Posterior vena cava (tissue), 2 donors: ENCODE measurements at regions not wholly inside any gene's neighbourhood (a gene's known extent, or its start where the extent isn't known, plus 50 kb on each side); places are given as distances from the start of the nearest gene placed in this dataset.

Experiments
- DNase-seq: peaks from one replicate; pipeline ENCODE4 v3.0.0-alpha.2; 2020; ENCODE audit warnings: low spot score
- intact Hi-C, 2 donors: fragments of 100-400 bp; cut with DNase I; formaldehyde crosslinking; loops; one replicate each; pipeline versions ENCODE4 v1.14.1 to v1.14.2; 2022 to 2023
- donor health status: DM: yes; HTN: yes; CAD: no.
- donor health status: DM: yes; HTN: yes; CAD: no.

- DNase-seq: no peak
- intact Hi-C loops: no loop called here
Observed at GRCh38 chr3:193987186-193987585, 148.8 kb upstream of the HES1 start.

GRCh38 chr3:193989186-193989585, 146.8 kb upstream of the HES1 start:
- intact Hi-C loops: no loop called here
- no peak for DNase-seq

DNA sequence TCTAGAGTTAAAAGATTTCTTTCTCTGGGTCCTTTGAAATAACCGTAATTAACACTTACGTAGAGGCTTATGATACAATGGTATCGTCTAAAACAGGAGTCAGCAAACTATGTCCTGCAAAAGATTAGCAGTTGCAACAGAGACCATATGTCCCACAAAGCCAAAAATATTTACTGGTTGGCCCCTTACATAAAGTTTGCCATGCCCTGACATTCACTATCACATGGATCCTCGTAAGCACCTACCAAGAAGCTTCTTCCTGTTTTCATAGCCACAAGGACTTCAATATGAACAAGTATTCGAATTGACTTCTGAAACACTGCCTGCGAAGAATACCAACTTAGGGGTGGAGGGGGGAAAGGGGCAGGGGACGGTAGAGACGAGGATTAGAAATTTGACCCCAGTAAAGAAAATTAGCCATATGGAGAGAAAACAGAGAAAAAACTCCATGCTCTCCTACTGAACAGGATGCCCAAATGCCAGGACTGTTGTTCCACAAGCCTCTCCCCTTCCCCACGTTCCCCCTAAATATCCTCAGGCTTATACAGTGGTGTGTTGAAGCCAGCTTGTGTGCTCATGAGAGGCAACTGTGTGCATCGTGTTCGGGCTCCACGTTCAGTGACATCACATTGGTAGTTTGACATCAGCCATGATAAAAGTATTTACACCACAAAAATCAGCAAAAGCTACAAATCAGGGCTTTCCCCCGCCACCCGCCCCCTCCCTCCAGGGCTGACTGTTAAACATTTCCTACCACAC, 144.1 kb upstream of the HES1 start:
- intact Hi-C loops: no loop called here
- DNase-seq: no peak

DNA sequence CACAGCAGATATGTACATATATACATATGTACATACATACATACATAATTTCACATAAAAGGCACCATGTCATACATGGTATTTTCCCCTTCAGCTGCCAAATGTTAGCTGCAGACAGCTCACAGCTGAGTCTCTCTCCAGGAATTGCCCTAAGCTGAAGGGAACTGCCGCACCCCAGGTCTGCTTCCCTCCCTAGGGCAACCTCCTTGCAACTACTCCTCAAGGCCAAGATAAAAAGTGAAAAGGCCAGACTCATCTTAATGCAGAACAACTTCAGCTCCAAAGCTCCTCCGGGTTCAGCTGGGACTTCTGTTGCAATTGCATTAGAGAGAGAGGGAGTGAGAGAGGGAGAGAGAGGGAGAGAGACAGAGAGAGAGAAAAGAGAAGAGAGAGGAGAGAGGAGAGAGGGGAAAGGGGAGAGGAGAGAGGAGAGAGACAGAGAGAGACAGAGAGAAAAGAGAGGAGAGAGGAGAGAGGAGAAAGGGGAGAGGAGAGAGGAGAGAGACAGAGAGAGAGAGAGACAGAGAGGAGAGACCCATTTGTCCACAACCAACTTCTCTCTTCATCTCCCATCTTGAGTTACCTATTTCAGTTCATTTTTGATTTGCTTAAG, 143.4 kb upstream of the HES1 start:
- DNase-seq: no peak
- intact Hi-C loops: no loop called here

- intact Hi-C loops: no loop called here
- no peak for DNase-seq
Observed at GRCh38 chr3:193996221-193996620, 139.7 kb upstream of the HES1 start.

GRCh38 chr3:193996641-193997089, 139.3 kb upstream of the HES1 start:
- DNase-seq: no peak
- intact Hi-C loops: no loop called here

DNA sequence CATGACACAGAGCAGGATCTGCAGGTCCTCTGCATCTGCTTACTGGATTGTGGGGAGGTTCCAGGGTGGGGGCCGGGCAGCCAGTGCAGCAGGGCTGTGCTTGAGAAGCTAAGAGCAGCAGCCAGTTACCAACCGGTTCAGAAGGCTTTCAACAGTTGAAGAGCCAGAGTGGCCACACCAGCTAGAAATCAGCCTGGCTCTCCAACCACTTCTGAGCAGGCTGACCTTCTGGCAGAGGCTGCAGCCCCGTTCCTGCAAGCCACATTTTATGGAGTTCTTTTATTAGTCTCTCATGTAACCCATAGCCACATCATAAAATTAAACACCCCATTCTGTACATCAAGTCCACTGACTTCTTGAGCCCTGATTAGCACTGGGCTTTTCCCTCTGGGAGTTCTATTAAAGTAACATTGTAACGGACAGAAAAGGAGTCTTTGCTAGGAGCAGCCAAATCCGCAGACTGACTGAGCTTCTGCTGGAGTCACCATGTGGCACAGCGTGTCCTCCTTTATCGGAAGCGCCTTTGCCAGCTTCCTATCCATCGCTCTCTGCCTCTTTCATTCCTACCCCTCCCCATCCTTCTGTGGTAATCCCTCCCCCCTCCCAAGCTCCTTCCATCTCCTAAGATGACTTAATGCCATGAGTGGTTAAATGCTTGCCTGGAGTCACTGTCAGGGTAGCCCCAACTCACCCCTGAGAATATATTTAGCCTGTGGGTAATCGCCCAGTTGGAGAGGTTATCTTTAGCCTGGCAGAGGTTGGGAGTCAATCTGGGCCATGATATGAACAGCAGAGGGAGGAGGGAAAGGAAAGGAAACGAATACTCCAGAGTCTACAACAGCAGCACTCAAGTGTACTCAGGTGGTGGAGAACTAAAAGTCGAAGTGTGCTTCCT, 138.5 kb upstream of the HES1 start:
- DNase-seq: no peak
- intact Hi-C loops: no loop called here

DNA sequence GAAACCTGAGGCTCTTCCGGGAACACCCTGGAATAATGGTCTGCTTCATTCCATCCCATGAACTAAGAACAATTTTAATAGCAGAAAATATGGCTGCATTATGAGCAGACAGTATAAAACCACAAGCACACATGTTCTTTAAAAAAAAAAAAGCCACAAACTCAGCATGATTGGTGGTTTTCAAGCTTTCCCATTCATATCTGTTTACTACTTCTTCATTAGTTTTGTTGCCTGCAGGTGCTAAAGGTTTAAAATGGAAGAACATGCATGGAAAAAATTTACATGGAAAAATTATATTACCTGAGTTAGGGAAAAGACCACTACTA, 137.9 kb upstream of the HES1 start:
- intact Hi-C loops: no loop called here
- no peak for DNase-seq

DNA sequence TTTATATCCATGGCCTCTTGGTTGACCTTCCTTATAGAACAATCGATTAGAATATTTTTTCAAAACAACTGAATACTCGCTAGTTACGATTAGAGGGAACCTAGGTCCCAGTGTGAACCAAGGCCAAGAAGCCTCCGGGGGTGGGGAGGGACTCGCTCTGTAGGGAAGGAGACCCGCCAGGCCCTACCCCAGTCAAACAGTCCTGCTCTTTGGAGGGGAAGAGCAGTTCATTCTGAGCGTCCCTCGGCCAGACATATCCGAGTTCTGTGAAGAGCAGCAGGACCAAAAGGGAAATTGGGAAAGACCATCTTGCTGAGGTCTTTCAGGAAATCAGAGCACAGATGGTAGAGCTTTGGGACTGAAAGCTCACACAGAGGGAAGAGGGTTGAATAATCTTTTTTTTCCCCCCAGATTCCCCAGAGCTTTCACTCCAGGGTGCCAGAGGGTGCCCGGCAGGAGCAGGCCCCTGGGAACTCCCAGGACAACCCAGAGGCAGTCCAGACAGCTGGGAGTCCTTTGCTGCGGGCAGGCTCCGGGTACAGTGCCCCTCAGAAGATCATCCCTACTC, 137.2 kb upstream of the HES1 start:
- no peak for DNase-seq
- intact Hi-C loops: no loop called here

- no peak for DNase-seq
- intact Hi-C loops: loop anchor here (5.0 to 10.0 kb wide), 2 partner anchors 75 to 137 kb away; partner anchors contain the start of gene HES1 (in 1 of the 2)
Observed at GRCh38 chr3:194000100-194000499, 135.8 kb upstream of the HES1 start.

DNA sequence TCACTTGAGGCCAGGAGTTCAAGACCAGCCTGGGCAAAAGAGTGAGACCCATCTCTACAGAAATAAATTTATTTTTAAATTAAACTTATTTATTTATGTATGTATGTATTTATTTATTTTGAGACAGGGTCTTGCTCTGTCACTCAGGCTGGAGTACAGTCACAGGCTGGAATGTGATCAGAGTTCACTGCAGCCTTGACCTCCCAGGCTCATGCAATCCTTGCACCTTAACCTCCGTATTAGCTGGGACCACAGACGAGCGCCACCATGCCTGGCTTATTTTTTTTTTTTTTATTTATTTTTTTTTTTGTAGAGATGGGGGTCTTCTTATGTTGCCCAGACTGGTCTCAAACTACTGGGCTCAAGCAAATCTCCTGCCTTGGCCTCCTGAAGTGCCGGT, 135.2 kb upstream of the HES1 start:
- intact Hi-C loops: loop anchor here (5.0 to 10.0 kb wide), 2 partner anchors 74 to 137 kb away; partner anchors contain the start of gene HES1 (in 1 of the 2)
- DNase-seq: no peak

DNA sequence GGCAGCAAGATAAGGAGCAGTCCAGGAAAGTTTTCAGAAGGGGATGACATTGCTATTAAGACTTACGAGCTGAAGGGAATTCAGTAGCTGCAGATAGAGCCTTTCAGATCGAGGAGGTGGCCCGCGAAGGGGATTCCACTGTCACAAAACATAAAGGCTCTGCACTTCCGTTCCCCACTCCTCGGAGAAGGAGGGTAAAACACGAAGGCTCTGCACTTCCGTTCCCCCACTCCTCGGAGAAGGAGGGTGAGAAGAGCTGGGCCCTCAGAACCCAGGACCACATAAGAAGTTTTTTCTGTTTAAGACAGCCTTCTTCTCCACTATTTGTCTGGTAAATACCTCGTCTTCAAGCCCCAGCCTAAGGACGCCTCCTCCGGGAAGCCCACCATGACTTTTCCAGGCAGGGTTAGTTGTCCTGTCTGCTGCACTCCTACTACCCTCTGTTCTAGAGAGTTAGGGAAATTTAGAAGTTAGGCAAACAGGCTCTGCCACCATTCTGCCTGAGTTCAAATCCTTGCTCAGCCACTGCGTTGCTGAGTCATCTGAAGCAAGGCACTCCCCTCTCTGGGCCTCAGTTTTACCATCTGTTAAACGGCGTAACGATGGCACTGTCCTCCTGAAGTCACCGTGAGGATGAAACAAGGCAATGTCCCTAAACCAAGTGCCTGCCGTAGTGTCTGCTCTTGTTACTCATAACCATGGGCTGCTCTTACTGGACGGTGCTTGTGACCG, 134.1 kb upstream of the HES1 start:
- no peak for DNase-seq
- intact Hi-C loops: loop anchor here (5.0 to 10.0 kb wide), 2 partner anchors 73 to 135 kb away; partner anchors contain the start of gene HES1 (in 1 of the 2)

GRCh38 chr3:194003114-194004057, 132.6 kb upstream of the HES1 start:
- intact Hi-C loops: loop anchor here (5.0 to 10.0 kb wide), 2 partner anchors 71 to 134 kb away; partner anchors contain the start of gene HES1 (in 1 of the 2)
- peak; percentile 98 for DNase-seq

GRCh38 chr3:194005930-194006501, 129.9 kb upstream of the HES1 start:
- DNase-seq: no peak
- intact Hi-C loops: loop anchor here in 1 of 2 donors (10.0 kb wide), 1 partner anchor 69 kb away; no protein-coding TSS in a partner anchor

GRCh38 chr3:194007592-194008337, 128.2 kb upstream of the HES1 start:
- DNase-seq: no peak
- intact Hi-C loops: loop anchor here in 1 of 2 donors (10.0 kb wide), 1 partner anchor 67 kb away; no protein-coding TSS in a partner anchor

GRCh38 chr3:194009019-194009418, 126.9 kb upstream of the HES1 start:
- intact Hi-C loops: loop anchor here in 1 of 2 donors (10.0 kb wide), 1 partner anchor 66 kb away; no protein-coding TSS in a partner anchor
- no peak for DNase-seq
